ENCODE measurements at regions not wholly inside any gene's neighbourhood (a gene's known extent, or its start where the extent isn't known, plus 50 kb on each side); places are given as distances from the start of the nearest gene placed in this dataset.
"Not testable (repeated sequence)": the region's sequence is repeated elsewhere in the genome, so short reads cannot be mapped to it uniquely, and the experiment has no call there.

- DNase-seq (ENCODE audit: low spot score): not testable (repeated sequence)
Observed at GRCh38 chr3:168779970-168780645, 684.4 kb upstream of the GOLIM4 start.

GRCh38 chr3:168753724-168754123 lies 658.0 kb upstream of the GOLIM4 start:
- no peak for DNase-seq (ENCODE audit: low spot score)

DNA sequence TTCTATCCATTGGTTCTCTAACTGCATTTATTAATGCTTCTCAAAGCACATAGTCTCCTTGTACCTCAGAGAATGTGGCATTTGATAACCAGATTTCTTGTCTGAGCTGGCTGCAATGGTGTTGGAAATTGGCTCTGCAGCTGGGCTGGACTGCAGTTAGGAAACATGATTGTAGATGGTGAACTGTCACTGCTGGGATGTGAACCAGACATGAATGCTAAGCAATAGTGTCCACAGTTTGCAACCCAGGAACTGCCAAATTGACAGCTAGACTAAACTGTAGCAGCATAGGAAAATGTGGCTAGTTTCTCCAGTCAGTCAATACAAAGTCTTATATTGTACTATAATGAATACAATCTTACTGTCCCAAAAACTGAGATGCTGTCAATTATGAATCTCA lies 656.6 kb upstream of the GOLIM4 start:
- no peak for DNase-seq (ENCODE audit: low spot score)

DNA sequence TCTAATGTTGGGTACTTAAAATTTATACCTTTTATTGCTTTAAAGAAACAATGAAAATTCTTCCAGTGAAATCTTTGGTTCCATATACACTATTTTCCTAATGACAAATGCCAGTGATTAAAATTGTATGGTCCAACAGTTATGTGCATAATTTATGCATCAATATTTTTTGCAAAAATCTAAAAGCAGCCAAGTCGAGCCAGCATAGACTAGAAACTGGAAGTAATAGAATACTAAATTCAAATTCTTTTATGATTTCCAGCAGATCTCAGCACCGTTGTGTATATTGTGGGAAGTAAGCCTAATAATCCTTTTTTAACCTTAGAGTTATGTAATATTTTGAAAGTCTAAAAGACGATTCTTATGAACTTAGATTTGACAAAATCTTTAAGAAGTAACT lies 652.0 kb upstream of the GOLIM4 start:
- no peak for DNase-seq (ENCODE audit: low spot score)

- no peak for DNase-seq (ENCODE audit: low spot score)
Observed at GRCh38 chr3:168738527-168739325, 643.0 kb upstream of the GOLIM4 start.

GRCh38 chr3:168736202-168736601 lies 640.5 kb upstream of the GOLIM4 start:
- DNase-seq (ENCODE audit: low spot score): no peak

- no peak for DNase-seq (ENCODE audit: low spot score)
Observed at GRCh38 chr3:168730073-168730472, 634.3 kb upstream of the GOLIM4 start.

- DNase-seq (ENCODE audit: low spot score): no peak
Observed at GRCh38 chr3:168722091-168722490, 626.4 kb upstream of the GOLIM4 start.

DNA sequence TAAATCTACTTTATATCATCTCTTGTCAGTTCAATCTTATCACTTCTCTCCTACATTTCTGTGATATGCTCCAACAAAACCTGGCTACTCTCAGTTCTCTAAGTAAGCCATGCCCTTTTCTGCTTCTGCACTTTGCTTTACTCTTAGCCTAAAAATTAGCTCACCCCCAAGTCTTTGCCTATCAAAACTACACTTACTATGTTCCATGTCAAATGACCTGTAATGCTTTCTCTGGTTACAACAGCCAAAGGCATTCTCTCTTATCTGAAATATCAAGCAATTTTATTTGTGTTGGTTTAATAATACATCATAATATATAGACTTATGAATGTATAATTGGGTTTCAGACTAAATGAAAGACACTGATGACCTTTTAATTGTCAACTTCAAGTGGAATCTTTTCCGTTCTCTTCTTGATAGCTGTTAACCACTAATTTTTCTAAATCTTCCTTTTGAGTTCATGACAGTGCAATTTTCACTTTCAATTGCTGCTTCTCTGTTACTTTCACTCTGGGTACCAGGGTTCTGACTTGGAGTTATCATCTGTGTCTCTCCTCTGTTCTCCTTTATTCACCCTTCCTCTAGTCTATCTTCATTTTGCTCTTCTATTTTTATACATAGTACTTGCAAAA lies 619.0 kb upstream of the GOLIM4 start:
- no peak for DNase-seq (ENCODE audit: low spot score)

GRCh38 chr3:168709073-168709472 lies 613.3 kb upstream of the GOLIM4 start:
- DNase-seq (ENCODE audit: low spot score): peak; percentile 39

DNA sequence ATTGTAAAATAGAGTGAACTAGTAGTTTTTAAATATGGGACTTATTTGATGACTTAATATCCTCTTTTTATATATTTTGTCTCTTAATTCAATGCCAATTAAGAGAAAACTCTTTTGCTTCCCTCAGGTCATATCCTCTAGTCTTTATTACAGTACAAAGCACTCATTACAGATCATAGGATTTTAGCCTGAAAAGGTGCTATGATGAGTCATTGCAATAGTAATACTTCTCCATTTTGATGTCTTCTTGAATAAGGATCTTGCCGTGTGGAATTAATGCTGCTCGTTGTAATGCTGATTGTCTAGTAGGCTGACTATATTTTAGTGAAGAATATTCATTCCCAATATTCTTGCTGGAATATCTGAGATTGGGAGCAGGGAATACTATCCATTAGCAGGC lies 612.2 kb upstream of the GOLIM4 start:
- no peak for DNase-seq (ENCODE audit: low spot score)

DNA sequence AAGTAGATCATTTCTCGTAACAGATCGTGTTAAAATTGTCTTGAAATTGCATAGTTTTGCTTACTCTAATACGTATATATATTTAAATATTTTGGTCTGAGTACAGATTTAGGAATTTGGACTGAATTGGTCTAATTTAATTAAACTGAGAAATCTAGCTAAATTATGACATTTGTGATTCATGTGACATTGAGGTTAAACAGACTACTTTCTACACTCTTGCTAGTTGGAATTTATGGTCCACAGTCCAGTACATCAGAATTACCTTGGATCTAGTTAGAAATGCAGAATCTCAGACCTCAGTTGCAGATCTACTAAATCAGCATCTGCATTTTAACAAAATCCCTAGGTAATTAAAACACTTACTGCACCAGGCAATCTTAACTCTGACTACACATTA lies 609.7 kb upstream of the GOLIM4 start:
- DNase-seq (ENCODE audit: low spot score): no peak

- no peak for DNase-seq (ENCODE audit: low spot score)
Observed at GRCh38 chr3:168696051-168696450, 600.3 kb upstream of the GOLIM4 start.

DNA sequence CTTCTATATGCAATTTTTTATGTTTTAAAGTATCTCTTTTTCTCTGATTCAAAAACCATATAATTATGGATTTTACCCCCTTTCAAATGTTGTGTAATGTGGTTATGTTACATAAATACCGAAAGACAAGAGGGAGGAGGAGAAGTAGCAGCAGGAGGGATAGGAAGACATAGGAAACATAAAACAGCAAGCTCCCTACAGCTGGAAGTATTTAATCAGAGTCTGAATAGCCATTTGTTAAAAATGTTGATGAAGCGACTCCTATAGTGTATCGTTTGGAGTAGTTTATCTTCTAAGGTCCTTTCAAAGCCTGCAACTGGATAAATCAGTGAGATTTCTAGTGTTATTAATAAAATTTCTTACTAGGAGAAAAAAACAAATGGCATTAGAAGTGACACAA lies 598.1 kb upstream of the GOLIM4 start:
- DNase-seq (ENCODE audit: low spot score): no peak

- no peak for DNase-seq (ENCODE audit: low spot score)
Observed at GRCh38 chr3:168688267-168688666, 592.5 kb upstream of the GOLIM4 start.

GRCh38 chr3:168684519-168684918 lies 588.8 kb upstream of the GOLIM4 start:
- no peak for DNase-seq (ENCODE audit: low spot score)

DNA sequence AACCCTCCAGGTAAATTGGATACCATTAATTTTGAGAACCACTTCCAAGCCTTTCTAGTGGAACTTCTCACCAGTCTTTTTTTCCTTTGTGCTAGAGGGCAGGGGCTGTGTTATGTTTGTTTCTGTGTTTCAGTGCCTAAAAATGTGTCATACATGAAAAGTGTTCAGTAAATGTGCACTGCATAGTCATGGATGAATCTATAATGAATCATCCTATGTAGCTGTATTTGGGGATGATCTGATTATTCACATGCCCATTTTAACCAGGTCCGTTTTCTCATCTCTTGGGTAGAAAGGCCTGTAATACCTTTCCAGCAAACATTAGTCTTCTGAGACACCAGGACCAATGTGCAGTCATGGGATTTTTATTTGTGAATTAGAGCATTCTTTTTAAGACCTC lies 583.0 kb upstream of the GOLIM4 start:
- no peak for DNase-seq (ENCODE audit: low spot score)

- no peak for DNase-seq (ENCODE audit: low spot score)
Observed at GRCh38 chr3:168671091-168671490, 575.4 kb upstream of the GOLIM4 start.

GRCh38 chr3:168660879-168661657 lies 565.3 kb upstream of the GOLIM4 start:
- not testable (repeated sequence) for DNase-seq (ENCODE audit: low spot score)

DNA sequence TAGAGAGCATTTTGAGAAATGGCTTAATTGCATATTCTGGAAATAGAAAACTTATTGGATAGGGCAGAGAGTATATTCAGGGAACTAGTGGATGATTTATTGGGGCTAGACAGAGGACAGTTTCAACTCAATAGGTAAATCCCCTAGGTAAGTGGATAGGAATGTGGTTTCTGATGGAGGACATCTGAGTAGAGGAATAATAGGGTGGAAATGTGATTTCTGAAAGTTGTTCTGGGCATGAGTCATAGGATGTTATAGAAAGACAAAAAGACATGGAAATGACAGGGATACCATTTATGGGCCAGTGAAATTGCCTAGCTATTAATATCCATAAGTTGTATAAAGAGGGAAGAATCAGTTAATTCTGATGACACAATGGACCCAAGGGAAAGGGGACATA lies 563.3 kb upstream of the GOLIM4 start:
- no peak for DNase-seq (ENCODE audit: low spot score)

GRCh38 chr3:168655611-168656010 lies 559.9 kb upstream of the GOLIM4 start:
- no peak for DNase-seq (ENCODE audit: low spot score)

GRCh38 chr3:168654700-168655099 lies 559.0 kb upstream of the GOLIM4 start:
- DNase-seq (ENCODE audit: low spot score): no peak
